ENCODE measurements at regions not wholly inside any gene's neighbourhood (a gene's known extent, or its start where the extent isn't known, plus 50 kb on each side); places are given as distances from the start of the nearest gene placed in this dataset.

DNA sequence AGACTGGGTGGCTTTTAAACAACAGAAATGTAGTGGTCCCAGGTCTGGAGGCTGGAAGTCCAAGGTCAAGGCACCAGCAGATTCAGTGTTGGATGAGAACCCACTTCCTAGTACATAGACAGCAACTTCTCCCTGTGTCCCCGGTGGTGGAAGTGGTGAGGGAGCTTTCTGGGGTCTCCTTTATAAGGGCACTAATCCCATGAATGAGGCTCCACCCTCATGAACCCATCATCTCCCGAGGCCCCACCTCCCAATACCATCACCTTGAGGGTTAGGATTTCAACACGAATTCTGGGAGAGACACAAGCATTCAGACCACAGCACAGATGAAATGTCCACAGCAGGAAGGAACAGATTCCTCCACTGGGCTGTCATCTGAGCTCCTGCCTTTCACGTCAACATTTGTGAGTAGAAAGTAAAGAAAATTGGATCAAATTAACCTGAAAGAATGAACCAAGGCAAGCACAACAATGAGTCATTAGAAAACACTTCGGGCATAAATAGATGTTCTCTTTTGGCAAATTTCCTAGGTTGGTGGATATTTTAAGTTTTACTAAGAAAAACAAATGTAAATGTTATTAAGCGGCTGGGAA is 130.7 kb downstream of the RNASET2 start:
- H3K36me3 ChIP-seq (ENCODE audit: insufficient read depth in 1 of 2, low read depth in 1 of 2) = no peaks in the 10 kb centered on the region
- intact Hi-C loops (cut with DNase I) = no loop called here
- ATAC-seq (no peak), DNase-seq (no peak)
- H3K9me3 ChIP-seq = no peaks in the 10 kb centered on the region
- peaks cover 0 to 10% (median 6%) of the 10 kb centered on the region in 3 donors for H3K27me3 ChIP-seq (ENCODE audit: insufficient read depth in 3 of 3, low read length in 2 of 3)
- no peak overlapping the region for H3K4me3 ChIP-seq
- no peak overlapping the region for H3K27ac ChIP-seq
- 45 to 57% (median 46%) methylated on average over 6 of the region's 6 CpGs for WGBS, 3 donors
- H3K4me1 ChIP-seq = no peaks in the 10 kb centered on the region
- TF ChIP-seq, protein P1, sequence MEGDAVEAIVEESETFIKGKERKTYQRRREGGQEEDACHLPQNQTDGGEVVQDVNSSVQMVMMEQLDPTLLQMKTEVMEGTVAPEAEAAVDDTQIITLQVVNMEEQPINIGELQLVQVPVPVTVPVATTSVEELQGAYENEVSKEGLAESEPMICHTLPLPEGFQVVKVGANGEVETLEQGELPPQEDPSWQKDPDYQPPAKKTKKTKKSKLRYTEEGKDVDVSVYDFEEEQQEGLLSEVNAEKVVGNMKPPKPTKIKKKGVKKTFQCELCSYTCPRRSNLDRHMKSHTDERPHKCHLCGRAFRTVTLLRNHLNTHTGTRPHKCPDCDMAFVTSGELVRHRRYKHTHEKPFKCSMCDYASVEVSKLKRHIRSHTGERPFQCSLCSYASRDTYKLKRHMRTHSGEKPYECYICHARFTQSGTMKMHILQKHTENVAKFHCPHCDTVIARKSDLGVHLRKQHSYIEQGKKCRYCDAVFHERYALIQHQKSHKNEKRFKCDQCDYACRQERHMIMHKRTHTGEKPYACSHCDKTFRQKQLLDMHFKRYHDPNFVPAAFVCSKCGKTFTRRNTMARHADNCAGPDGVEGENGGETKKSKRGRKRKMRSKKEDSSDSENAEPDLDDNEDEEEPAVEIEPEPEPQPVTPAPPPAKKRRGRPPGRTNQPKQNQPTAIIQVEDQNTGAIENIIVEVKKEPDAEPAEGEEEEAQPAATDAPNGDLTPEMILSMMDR (IDR thresholded peaks at IDR 0.05) = no peak

DNA sequence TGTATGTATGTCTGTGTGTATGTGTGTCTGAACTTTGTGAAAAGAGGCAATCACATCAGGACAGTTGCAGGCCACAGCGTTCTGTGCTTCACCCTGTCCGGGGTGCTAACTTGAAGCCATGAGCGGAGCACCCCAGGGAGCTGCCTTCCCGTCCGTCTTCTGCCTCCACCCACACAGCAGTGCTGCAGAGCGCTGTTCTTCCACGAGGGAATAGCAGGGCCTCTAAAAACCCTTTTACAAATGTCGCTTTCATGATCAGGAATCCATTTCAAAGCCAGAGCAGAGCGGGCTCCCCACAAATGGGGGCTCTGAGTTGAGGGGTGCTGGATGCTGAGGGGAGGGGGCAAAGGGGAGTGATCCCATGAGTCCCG is 131.5 kb downstream of the RNASET2 start:
- intact Hi-C loops (cut with DNase I) = no loop called here
- Histone ChIP-seq H3K36me3 (ENCODE audit: insufficient read depth in 1 of 2, low read depth in 1 of 2) (no peaks in the 10 kb centered on the region), H3K4me1 (no peaks in the 10 kb centered on the region), H3K9me3 (no peaks in the 10 kb centered on the region), H3K4me3 (no peak overlapping the region), H3K27ac (no peak overlapping the region), H3K27me3 (ENCODE audit: insufficient read depth in 3 of 3, low read length in 2 of 3) (peaks cover 0 to 10% (median 6%) of the 10 kb centered on the region in 3 donors)
- TF ChIP-seq, protein P1 (IDR thresholded peaks at IDR 0.05) = no peak
- WGBS, 3 donors = 50 to 69% (median 64%) methylated on average over 10 of the region's 10 CpGs
- DNase-seq = no peak
- ATAC-seq = no peak

- no peak overlapping the region for H3K27ac ChIP-seq
- H3K9me3 ChIP-seq = no peaks in the 10 kb centered on the region
- DNase-seq (no peak), ATAC-seq (no peak)
- WGBS, 3 donors = 60 to 70% (median 64%) methylated on average over 10 of the region's 10 CpGs
- no peak overlapping the region for H3K4me3 ChIP-seq
- no peaks in the 10 kb centered on the region for H3K4me1 ChIP-seq
- peaks cover 0 to 10% (median 6%) of the 10 kb centered on the region in 3 donors for H3K27me3 ChIP-seq (ENCODE audit: insufficient read depth in 3 of 3, low read length in 2 of 3)
- TF ChIP-seq, protein P1 (IDR thresholded peaks at IDR 0.05) = no peak
- H3K36me3 ChIP-seq (ENCODE audit: insufficient read depth in 1 of 2, low read depth in 1 of 2) = no peaks in the 10 kb centered on the region
- intact Hi-C loops (cut with DNase I) = no loop called here
Observed at GRCh38 chr6:166824146-166824879, 132.0 kb downstream of the RNASET2 start.

DNA sequence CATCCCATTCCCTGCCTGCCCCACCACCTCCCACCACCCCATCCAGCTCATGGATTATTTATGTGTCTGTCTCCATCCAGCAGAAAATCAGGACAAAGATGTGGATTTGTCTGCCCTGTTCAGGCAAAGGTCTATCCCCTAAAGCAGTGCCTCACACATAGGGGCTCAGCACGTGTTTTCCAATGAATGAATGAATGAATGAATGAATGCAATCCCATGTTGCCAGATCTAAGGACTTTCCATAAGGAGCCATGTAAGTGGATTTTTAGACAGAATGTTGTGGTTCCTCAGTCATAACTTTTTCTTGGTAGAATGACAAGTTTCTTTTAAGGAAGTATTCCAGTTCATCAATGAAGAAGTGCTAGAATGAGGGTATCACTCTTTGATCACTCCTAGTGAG is 133.7 kb downstream of the RNASET2 start:
- no peak for DNase-seq
- peaks cover 0 to 10% (median 6%) of the 10 kb centered on the region in 3 donors for H3K27me3 ChIP-seq (ENCODE audit: insufficient read depth in 3 of 3, low read length in 2 of 3)
- TF ChIP-seq, protein P1 (IDR thresholded peaks at IDR 0.05) = no peak
- no peak for ATAC-seq
- intact Hi-C loops (cut with DNase I) = no loop called here
- no peaks in the 10 kb centered on the region for H3K4me1 ChIP-seq
- WGBS, 3 donors = 59 to 71% (median 63%) methylated on average over 1 of the region's 1 CpG
- no peak overlapping the region for H3K27ac ChIP-seq
- no peaks in the 10 kb centered on the region for H3K9me3 ChIP-seq
- no peaks in the 10 kb centered on the region for H3K36me3 ChIP-seq (ENCODE audit: insufficient read depth in 1 of 2, low read depth in 1 of 2)
- no peak overlapping the region for H3K4me3 ChIP-seq

All from psoas muscle (tissue), 7 donors.